ENCODE measurements at regions not wholly inside any gene's neighbourhood (a gene's known extent, or its start where the extent isn't known, plus 50 kb on each side); places are given as distances from the start of the nearest gene placed in this dataset.
"Not testable (repeated sequence)": the region's sequence is repeated elsewhere in the genome, so short reads cannot be mapped to it uniquely, and the experiment has no call there.

DNA sequence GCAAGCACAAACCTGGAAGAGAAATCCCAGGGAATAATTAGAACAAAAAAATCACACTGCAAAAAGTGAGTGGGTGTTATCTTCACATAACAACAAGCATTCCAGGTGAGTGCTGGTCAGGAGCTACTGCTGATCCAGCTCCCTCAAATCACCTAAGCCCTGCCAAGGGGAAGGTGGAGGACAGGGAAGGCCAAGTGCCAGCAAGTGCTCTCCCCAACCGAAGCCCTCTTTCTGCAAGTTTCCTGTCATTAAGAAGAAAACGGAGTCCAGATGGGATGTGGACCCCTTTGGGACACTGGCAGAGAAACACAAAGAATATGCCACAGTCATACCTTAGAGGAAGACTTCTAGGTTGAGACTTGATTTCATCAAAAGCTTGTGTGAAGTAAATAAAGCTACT lies 933.0 kb upstream of the ZNF722 start:
- TF ChIP-seq, protein P1, sequence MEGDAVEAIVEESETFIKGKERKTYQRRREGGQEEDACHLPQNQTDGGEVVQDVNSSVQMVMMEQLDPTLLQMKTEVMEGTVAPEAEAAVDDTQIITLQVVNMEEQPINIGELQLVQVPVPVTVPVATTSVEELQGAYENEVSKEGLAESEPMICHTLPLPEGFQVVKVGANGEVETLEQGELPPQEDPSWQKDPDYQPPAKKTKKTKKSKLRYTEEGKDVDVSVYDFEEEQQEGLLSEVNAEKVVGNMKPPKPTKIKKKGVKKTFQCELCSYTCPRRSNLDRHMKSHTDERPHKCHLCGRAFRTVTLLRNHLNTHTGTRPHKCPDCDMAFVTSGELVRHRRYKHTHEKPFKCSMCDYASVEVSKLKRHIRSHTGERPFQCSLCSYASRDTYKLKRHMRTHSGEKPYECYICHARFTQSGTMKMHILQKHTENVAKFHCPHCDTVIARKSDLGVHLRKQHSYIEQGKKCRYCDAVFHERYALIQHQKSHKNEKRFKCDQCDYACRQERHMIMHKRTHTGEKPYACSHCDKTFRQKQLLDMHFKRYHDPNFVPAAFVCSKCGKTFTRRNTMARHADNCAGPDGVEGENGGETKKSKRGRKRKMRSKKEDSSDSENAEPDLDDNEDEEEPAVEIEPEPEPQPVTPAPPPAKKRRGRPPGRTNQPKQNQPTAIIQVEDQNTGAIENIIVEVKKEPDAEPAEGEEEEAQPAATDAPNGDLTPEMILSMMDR (IDR thresholded peaks at IDR 0.05), result no peak
- Histone ChIP-seq H3K4me1 (no peaks in the 10 kb centered on the region), H3K4me3 (no peak overlapping the region), H3K27me3 (no peaks in the 10 kb centered on the region), H3K27ac (no peak overlapping the region), H3K36me3 (no peaks in the 10 kb centered on the region), H3K9me3 (no peaks in the 10 kb centered on the region)
- intact Hi-C loops (cut with DNase I), result no loop called here
- DNase-seq (ENCODE audit: low spot score in 2 of 2), result no peak

DNA sequence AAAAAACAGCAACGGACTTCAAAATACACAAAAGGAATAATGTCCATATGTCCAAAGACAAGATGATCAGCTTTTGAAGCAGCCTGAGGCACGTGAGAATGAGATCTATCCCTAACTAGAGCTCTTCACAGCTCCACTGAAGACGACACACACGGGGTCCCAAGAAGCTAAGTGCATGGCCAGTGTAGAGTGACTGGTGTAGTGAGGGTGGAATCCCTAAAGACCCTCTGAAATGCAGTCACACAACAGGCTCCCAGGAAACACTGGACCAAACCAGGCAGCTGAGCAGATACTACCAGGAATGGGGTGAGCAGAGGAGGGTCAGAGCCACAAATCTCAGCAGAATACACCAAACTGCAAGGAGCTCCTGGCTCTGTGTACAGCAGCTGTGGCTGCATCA lies 932.4 kb upstream of the ZNF722 start:
- H3K9me3 ChIP-seq; DNase-seq (ENCODE audit: low spot score in 2 of 2); H3K4me3 ChIP-seq; intact Hi-C loops (cut with DNase I); H3K27ac ChIP-seq; H3K36me3 ChIP-seq; H3K4me1 ChIP-seq; H3K27me3 ChIP-seq: not testable (repeated sequence)

DNA sequence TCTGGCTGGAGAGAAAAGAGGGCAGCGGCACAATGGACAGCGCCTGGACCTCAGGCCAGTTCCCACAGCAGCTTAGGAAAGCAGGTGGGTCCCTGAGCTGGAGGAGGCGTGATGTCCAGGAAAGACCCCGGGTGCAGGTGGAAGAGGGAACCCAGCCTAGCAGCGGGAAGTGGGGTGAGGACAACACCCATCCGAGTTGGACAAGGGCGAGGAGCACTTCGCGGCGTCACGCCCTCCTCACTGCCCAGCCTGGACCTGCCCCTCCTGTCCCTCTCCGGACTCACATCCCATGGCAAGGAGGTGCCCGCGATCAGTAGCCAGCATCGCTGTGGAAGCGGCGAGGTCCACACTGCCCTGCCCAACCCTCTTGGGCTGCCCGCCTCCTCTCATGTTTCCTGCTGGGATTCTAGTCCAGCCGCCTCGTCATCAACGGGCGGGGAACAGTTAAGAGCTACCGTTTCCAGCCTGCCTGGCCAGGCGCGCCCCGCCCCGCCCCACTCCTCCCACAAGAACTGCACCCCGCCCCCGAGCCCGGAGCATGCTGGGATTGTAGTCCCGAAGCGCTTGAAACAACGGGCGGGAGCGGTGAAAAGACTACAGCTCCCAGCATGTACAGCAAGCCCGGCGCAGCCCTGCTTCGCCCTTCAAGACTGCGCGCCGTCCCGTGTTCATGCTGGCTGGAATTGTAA lies 930.6 kb upstream of the ZNF722 start:
- intact Hi-C loops (cut with DNase I), result no loop called here

DNA sequence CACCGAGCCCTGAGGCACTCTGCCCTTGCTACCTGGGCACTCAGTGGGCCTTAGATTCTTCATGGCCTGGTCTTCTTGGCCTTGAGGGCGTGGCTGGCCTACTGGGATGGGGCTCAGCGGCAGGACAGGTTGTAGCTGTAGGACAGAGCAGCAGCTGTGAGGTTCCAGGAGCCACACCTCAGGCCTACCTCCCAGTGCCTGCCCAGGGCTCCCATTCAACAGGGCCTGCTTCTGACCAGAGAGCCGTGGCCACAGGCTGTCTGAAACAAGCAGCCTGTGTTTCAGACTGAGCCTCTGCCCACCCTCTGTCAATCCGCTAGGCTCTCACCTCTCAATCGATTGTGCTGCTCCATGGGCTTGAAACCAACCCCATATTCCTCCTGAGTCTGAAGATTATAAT lies 928.0 kb upstream of the ZNF722 start:
- no peak for DNase-seq (ENCODE audit: low spot score in 2 of 2)
- H3K27ac ChIP-seq, result no peak overlapping the region
- TF ChIP-seq, protein P1 (IDR thresholded peaks at IDR 0.05), result no peak
- H3K36me3 ChIP-seq, result no peaks in the 10 kb centered on the region
- H3K4me3 ChIP-seq, result no peak overlapping the region
- H3K4me1 ChIP-seq, result no peaks in the 10 kb centered on the region
- H3K9me3 ChIP-seq, result no peaks in the 10 kb centered on the region
- intact Hi-C loops (cut with DNase I), result no loop called here
- no peaks in the 10 kb centered on the region for H3K27me3 ChIP-seq

More for the DNA sequence above, 930.6 kb upstream of the ZNF722 start:
- H3K27ac ChIP-seq, result no peak overlapping the region
- TF ChIP-seq, protein P1 (IDR thresholded peaks at IDR 0.05), result no peak
- H3K36me3 ChIP-seq, result no peaks in the 10 kb centered on the region
- no peaks in the 10 kb centered on the region for H3K4me1 ChIP-seq
- DNase-seq (ENCODE audit: low spot score in 2 of 2), result no peak
- no peaks in the 10 kb centered on the region for H3K27me3 ChIP-seq
- H3K4me3 ChIP-seq, result no peak overlapping the region
- H3K9me3 ChIP-seq, result no peaks in the 10 kb centered on the region

DNA sequence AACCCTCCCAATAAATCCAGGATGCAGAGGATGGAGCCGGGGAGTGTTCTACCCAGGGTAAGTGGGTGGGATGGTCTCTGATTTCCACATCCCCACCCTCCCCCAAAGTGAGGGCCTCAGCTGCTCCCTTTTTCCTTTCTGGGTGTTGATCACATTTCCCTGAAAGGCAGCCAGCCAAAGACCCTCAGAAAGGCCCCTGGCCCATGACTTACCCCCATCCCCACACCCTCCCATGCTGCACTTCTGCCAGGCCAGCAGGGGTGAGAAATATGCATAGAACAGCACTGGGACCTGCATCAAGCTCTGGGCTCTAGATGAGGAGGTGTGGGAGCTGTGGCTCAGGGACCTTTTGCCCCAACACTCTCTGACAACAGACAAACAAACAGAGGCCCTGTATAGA lies 927.3 kb upstream of the ZNF722 start:
- no peaks in the 10 kb centered on the region for H3K27me3 ChIP-seq
- intact Hi-C loops (cut with DNase I), result no loop called here
- no peaks in the 10 kb centered on the region for H3K9me3 ChIP-seq
- H3K4me3 ChIP-seq, result no peak overlapping the region
- no peak overlapping the region for H3K27ac ChIP-seq
- DNase-seq (ENCODE audit: low spot score in 2 of 2), result no peak
- no peaks in the 10 kb centered on the region for H3K4me1 ChIP-seq
- no peaks in the 10 kb centered on the region for H3K36me3 ChIP-seq
- TF ChIP-seq, protein P1 (IDR thresholded peaks at IDR 0.05), result no peak

DNA sequence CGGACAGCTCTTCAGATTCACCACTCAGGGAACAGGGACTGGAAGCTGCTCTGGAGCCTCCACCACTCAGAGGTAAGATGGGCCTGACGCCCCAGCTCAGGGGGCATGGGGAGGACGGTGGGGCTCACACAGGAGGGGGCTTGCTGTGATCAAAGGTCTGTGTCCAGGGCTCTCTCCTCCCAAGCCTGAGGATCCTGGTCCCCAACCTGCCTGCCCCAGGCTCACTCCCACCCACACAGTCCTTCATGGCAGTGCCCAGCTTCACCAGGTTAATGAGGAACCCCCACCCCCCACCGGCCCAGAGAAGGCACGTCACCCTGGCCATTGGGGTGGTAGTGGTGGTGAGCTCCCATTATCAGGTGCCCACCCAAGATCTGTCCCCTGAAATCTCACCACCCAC lies 926.7 kb upstream of the ZNF722 start:
- no peak overlapping the region for H3K4me3 ChIP-seq
- TF ChIP-seq, protein P1 (IDR thresholded peaks at IDR 0.05), result no peak
- no peaks in the 10 kb centered on the region for H3K4me1 ChIP-seq
- intact Hi-C loops (cut with DNase I), result no loop called here
- no peaks in the 10 kb centered on the region for H3K9me3 ChIP-seq
- no peaks in the 10 kb centered on the region for H3K27me3 ChIP-seq
- no peak for DNase-seq (ENCODE audit: low spot score in 2 of 2)
- no peak overlapping the region for H3K27ac ChIP-seq
- no peaks in the 10 kb centered on the region for H3K36me3 ChIP-seq

Data from ascending aorta (tissue), 2 donors.